NCI-H524 treated with DMSO at 0.1 percent for 48 hours (cell line): ENCODE measurements at regions not wholly inside any gene's neighbourhood (a gene's known extent, or its start where the extent isn't known, plus 50 kb on each side); places are given as distances from the start of the nearest gene placed in this dataset.

Experiments used
- DNase-seq: peaks from one replicate; lab custom pipeline; 2025; lab: John Stamatoyannopoulos, UW

GRCh38 chr20:58111310-58112016 lies 117.0 kb downstream of the ANKRD60 start:
- no peak for DNase-seq

DNA sequence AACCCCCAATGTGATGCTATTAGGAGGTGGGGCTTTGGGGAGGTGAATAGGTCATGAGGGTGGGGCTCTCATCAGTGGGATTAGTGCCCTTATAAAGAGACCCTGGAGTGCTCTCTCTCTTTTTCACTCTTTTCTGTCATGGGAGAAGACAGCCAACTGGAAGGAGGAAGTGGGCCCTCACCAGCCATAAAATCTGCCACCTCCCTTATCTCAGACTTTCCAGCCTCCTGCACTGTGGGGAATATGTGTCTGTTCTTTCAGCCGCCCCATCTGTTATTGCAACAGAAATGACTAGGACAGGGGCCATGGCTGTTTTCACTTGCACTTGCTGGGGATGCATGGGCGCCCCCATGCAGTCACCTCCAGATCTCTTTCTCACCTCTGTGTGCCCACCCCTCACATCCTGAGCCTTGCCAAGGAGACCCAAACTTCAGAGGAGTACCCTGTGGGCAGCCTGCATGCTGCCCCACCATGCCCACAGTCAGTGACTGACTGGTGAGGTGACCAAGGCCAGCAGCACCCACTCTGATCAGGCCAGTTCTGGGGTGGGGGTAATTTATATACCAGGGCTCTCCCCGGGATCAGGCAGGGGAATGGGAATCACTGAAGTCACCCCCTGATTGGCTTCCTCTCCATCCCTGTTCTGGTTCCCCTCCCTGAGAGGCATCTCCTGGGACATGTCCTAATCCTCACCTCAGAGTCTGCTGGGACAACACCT lies 118.4 kb downstream of the ANKRD60 start:
- no peak for DNase-seq

GRCh38 chr20:58109126-58109880 lies 119.2 kb downstream of the ANKRD60 start:
- DNase-seq, result no peak

- DNase-seq, result no peak
Measured at GRCh38 chr20:58107533-58107932, 120.9 kb downstream of the ANKRD60 start.

DNA sequence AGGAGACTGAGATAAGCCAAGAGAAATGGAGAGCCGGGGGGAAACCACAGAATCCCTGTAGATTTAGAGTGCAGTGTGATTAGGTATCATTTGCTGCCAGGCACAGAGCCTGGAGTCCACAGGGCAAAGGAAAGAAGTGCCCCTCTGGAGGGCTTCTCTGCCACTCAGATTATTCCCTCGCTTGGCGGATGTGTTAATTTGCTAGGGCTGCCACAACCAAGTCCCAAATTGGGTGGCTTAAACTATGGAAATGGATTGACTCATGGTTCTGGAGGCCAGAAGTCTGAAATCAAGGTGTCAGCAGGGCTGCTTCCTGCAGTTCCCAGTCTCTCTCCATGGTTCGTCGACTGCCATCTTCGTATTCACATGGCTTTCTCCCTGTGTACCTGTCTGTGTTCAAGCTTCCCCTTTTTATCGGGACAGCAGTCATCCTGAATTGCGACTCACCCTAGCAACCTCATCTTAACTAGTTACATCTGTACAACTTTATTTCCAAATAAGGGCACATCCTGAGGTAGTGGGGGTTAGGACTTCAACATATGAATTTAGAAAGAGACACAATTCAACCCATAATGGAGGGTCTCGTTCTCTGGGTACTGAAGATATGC lies 122.2 kb downstream of the ANKRD60 start:
- no peak for DNase-seq

- no peak for DNase-seq
Measured at GRCh38 chr20:58103961-58104360, 124.5 kb downstream of the ANKRD60 start.

DNA sequence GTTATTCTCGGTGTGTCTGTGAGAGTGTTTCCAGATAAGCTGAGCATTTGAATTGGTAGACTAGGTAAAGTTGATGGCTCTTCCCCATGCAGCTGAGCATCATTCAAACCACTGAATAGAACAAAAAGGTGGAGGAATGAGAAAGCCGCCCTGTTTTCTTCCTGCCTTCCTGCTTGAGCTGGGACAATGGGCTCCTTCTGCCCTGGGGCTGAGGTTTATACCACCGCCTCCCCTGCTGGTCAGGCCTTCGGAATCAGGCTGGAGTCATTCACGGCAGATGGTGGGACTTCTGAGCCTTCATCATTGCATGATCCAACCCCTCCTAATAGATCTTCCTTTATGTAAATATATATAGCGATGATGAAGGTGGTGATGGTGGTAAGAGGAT lies 124.9 kb downstream of the ANKRD60 start:
- no peak for DNase-seq

- DNase-seq, result no peak
Measured at GRCh38 chr20:58102744-58103516, 125.5 kb downstream of the ANKRD60 start.

- DNase-seq, result no peak
Measured at GRCh38 chr20:58102261-58102660, 126.2 kb downstream of the ANKRD60 start.

DNA sequence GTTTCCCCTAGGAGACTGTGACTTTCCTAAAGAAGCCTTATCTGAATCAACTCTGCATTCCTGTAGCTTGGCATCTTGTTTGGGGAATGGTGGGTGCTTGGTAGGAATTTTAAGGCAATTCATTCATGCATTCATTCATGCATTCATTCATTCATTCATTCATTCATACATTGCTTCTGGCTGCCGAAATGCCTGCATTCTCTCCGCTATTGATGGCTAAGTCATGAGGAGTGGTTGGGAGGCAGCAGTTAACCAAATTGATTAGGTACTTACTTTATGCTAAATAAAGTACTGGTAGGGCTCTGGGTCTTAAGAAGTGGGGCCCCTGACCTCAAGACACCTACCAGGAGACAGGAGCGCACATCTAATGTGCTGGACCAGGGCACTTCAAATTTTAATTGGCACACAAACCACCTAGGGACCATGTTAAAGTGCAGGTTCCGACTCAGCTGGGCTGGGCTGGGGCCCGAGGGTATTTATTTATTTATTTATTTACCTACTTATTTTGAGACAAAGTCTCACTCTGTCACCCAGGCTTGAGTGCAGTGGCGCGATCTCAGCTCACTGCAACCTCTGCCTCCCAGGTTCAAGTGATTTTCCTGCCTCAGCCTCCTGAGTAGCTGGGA lies 127.6 kb downstream of the ANKRD60 start:
- DNase-seq, result no peak

DNA sequence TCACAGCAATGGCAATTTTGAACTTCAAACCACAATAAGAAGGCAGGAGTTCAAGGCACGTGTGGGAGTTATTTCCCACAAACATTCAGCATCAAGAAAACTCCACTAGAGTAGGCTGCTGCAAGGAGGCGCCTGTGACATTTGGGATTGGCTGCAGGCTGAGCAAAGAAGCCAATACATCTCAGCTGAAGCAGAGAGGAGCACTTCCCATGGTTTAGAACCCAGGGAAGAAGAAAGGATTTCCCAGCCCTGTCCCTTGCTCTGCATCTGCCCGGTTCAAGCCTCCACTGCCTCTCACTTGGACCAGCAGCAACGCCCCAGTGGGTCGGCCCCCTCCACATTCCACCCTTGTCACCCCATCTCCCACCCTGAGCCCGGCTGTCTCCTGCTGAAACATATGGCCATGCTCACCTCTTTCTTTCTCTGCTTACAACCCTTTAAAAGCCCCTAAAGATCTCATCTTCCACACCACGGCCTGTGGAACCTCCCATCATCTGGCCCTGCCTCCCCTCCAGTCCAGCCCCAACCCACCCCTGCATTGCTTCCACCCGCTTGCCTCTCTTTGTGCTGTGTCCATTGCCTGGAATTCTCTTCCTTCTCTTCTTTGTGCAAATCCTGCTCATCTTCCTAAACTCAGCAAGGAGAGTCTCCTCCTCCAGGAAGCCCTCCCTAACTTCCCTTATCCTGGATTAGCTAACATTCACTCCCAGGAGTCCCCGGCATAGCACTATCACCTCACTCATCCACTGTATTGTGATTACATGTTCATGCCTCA lies 128.3 kb downstream of the ANKRD60 start:
- DNase-seq, result no peak

DNA sequence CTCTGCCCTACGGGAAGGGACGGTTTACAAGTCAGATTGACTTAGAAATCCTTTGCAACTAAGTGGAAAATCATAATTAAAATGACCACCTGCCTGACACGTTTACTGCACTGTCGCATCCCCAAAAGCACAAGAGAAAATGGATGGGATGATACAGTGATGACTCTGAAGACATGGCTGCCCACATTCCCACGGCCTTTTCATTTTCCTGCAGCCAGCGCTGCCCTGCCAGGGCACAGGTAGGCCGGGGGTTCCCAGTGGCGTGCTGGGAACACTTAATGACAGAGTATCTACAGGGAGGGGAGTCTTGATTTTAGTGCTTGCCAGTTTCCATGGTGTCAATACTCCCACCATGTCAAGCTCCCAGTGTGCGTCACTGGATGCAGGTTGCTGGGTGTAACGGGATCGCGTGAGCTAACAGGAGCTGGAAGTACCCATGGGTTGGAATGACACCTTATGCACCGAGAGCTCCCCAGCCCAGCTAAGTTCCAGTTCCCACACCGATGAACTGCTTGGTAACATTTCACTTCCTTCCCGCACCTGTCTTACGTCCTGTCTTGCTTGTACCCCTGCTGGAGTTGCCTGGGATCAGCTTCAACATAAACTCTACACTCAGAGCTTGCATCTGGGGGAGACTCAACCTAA lies 129.0 kb downstream of the ANKRD60 start:
- DNase-seq, result no peak

- DNase-seq, result no peak
Measured at GRCh38 chr20:58098571-58098970, 129.9 kb downstream of the ANKRD60 start.

DNA sequence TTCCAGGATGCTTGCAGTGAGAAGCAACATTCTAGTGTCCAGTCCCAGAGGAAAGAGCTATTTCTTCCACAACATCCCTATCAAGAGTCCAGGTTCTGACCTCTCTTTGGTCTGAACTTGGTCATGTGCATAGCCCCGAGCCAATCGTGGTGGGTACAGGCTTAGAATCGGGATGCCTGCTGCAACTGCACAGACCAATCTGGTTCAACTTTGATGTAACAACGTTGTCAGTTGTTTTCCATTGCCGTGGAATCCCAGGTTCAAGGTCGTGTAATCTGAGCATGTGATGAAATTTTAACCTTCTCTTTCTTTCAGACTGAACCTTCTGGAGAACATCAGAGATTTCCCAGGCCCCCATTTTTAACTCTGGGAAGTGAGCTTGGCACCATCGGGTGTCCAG lies 130.5 kb downstream of the ANKRD60 start:
- DNase-seq, result no peak

GRCh38 chr20:58097429-58097828 lies 131.0 kb downstream of the ANKRD60 start:
- no peak for DNase-seq

GRCh38 chr20:58096880-58097423 lies 131.5 kb downstream of the ANKRD60 start:
- no peak for DNase-seq

- no peak for DNase-seq
Measured at GRCh38 chr20:58094698-58095097, 133.8 kb downstream of the ANKRD60 start.

DNA sequence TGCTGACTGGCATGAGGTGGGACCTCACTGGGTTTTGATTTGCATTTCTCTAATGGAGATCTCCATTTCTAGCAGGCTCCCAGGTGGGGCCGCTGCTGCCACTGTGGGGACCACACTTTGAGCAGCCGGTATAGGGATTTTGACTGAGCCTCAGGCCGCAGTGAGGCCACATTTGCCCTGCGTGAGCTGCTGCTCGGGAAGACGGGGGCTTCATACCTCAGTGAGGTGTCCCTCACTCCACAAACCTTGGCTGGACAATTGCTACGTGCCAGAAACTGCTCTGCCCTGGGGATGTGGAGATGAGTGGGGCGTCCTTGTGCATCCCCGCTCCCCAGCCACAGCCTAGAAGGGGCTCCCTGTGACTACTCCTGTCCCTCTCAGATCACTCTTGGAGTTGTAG lies 134.3 kb downstream of the ANKRD60 start:
- DNase-seq, result no peak

DNA sequence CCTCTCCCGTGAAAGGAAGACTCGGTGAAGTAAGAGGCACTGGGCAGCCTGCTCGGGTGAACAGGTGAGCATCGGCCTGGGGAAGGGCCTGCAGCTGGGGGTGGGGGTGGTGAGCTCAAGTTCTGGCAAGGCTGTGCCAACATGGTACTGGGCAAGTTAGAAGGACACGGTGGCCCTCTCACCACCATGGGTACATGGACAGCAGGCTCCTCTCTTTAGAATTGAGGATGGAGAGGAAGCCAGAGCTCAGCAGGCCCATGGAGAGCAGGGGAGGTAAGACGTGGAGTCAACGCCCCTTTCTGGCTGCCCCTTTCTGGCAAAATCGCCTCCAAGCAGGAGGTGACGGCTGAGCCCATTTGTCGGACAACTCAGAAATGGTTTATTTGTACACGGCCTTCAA lies 135.6 kb downstream of the ANKRD60 start:
- no peak for DNase-seq

DNA sequence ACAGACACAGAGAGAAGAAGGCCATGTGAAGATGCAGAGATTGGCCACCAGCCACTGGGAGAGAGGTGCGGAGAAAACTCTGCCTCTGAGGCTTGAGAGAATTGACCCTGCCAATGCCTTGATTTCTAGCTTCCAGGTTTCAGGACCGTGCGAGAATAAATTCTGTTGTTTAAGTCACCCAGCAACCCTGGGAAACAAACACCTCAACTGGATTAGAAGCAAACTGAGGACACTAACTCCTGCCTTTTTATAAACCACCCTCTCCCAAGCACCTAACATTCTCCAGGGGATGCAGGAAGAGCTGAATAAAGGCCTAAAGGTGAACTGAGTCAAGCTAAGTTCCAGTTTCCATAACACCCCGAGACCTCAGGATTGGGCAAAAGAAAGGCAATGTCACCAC lies 136.1 kb downstream of the ANKRD60 start:
- no peak for DNase-seq
